Sigmoid colon (tissue), 6 donors: ENCODE measurements at regions not wholly inside any gene's neighbourhood (a gene's known extent, or its start where the extent isn't known, plus 50 kb on each side); places are given as distances from the start of the nearest gene placed in this dataset.

Experiments
- DNase-seq: peaks from one replicate; pipeline ENCODE4 v3.0.0-alpha.2; 2019
- H3K27ac ChIP-seq, 4 donors: fragments of 200-600 bp; sonication (generic); one replicate each; pipeline ENCODE4 v1.5.1; 2016 to 2019; ENCODE audit warnings: mild to moderate bottlenecking in 1 of 4
- H3K27me3 ChIP-seq, 3 donors: fragments of 200-600 bp; sonication (generic); one replicate each; pipeline ENCODE4 v1.5.1; 2019; ENCODE audit warnings: mild to moderate bottlenecking in 1 of 3
- H3K36me3 ChIP-seq, 4 donors: fragments of 200-600 bp; sonication (generic); one replicate each; pipeline ENCODE4 v1.5.1; 2016 to 2019
- H3K4me1 ChIP-seq, 4 donors: fragments of 200-600 bp; sonication (generic); one replicate each; pipeline ENCODE4 v1.5.1; 2017 to 2019
- H3K4me3 ChIP-seq, 4 donors: fragments of 200-600 bp; sonication (generic); one replicate each; pipeline ENCODE4 v1.5.1; 2017 to 2019; ENCODE audit warnings: mild to moderate bottlenecking in 2 of 4, moderate library complexity in 1 of 4
- H3K9me3 ChIP-seq, 4 donors: fragments of 200-600 bp in 3 of 4; sonication (generic) in 3 of 4; one replicate each; pipeline versions ENCODE4 v1.5.1 to v1.6.1; 2013 to 2019
- EP300 ChIP-seq, 4 donors: sonication (generic); formaldehyde crosslinking; IDR thresholded peaks; one replicate each; pipeline ENCODE4 v1.6.1; 2017; ENCODE audit warnings: antibody characterized with exemption in 4 of 4
- POLR2A ChIP-seq, 2 donors: fragments of 450-650 bp; IDR thresholded peaks; one replicate each; pipeline ENCODE4 v1.6.1; 2016; ENCODE audit warnings: antibody characterized with exemption in 2 of 2, mild to moderate bottlenecking in 2 of 2, moderate library complexity in 2 of 2
- POLR2AphosphoS5 ChIP-seq, 4 donors: sonication (generic); formaldehyde crosslinking; IDR thresholded peaks; one replicate each; pipeline ENCODE4 v1.6.1; 2017; ENCODE audit warnings: antibody characterized with exemption in 4 of 4
- WGBS, 2 donors: extraction: QIAGEN DNeasy Blood & Tissue Kit; methylation state at CpG; one replicate each; pipeline ENCODE4 v1.1.7; 2013; 5-methylcytosine and 5-hydroxymethylcytosine counted together
- intact Hi-C: fragments of 100-400 bp; cut with DNase I; formaldehyde crosslinking; loops from one replicate; pipeline ENCODE4 v1.15.1; 2023
- TF ChIP-seq, protein P1 (sequence below), 4 experiments: fragments of 450-650 bp in 3 of 4; fragments of 200-600 bp in 1 of 4; IDR thresholded peaks; one replicate each; pipeline ENCODE4 v1.5.1; 2016 to 2019; ENCODE audit warnings: antibody characterized with exemption in 4 of 4, mild to moderate bottlenecking in 3 of 4, moderate library complexity in 2 of 4
- donor health status: healthy with polysubstance abuse.
- donor health status: healthy.

DNA sequence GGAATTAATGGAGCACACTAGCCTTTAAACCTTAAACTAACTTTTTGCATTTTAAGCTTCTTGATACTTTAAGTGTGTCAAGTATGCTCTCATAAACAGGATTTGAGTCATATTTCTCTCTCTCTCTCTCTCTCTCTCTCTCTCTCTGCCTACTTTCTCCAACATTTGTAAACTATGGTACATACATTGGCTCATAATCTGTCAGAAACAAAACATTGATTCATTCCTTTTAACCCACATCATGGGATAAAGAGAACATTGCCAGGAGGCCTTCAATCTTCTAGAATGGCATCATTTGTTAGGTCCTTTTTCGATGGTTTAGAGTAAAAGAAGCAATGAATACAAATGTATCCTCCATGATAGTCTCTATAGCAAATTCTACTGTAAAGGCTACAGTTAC, 81.6 kb upstream of the RERGL start:
- WGBS, 2 donors: 71 to 74% methylated on average over 1 of the region's 1 CpG
- Histone ChIP-seq H3K27me3 (no peaks in the 10 kb centered on the region), H3K36me3 (no peaks in the 10 kb centered on the region), H3K4me1 (no peaks in the 10 kb centered on the region), H3K9me3 (peaks cover 0 to 5% (median 0%) of the 10 kb centered on the region in 4 donors), H3K4me3 (no peak overlapping the region), H3K27ac (no peak overlapping the region)
- intact Hi-C loops: no loop called here
- DNase-seq: no peak
- TF ChIP-seq, protein P1, sequence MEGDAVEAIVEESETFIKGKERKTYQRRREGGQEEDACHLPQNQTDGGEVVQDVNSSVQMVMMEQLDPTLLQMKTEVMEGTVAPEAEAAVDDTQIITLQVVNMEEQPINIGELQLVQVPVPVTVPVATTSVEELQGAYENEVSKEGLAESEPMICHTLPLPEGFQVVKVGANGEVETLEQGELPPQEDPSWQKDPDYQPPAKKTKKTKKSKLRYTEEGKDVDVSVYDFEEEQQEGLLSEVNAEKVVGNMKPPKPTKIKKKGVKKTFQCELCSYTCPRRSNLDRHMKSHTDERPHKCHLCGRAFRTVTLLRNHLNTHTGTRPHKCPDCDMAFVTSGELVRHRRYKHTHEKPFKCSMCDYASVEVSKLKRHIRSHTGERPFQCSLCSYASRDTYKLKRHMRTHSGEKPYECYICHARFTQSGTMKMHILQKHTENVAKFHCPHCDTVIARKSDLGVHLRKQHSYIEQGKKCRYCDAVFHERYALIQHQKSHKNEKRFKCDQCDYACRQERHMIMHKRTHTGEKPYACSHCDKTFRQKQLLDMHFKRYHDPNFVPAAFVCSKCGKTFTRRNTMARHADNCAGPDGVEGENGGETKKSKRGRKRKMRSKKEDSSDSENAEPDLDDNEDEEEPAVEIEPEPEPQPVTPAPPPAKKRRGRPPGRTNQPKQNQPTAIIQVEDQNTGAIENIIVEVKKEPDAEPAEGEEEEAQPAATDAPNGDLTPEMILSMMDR (IDR thresholded peaks at IDR 0.05): no peak
- TF ChIP-seq POLR2A (IDR thresholded peaks at IDR 0.05) (no peak), EP300 (IDR thresholded peaks at IDR 0.05) (no peak), POLR2AphosphoS5 (IDR thresholded peaks at IDR 0.05) (no peak)

DNA sequence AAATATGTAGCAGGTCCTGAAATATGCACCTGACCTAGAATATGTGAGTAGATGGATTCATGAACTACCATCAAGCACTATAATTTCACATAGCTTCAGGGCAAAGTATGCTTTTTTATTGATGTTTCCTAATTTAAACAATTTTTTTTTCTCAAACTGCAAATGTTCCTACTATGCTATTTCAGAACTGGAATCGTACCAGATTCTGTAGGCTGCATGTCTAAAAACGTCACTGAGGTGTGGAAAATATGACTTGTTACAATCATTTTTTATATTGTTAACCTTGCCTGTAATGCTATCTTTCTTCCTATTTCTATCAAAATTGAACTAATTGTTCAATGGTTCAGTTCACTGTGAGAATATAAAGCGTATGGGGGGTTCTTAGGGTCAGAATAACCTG, 78.0 kb upstream of the RERGL start:
- no peaks in the 10 kb centered on the region for H3K27me3 ChIP-seq
- no peaks in the 10 kb centered on the region for H3K36me3 ChIP-seq
- WGBS, 2 donors: 56 to 65% methylated on average over 3 of the region's 3 CpGs
- H3K27ac ChIP-seq: no peak overlapping the region
- intact Hi-C loops: no loop called here
- TF ChIP-seq, protein P1 (IDR thresholded peaks at IDR 0.05): no peak
- TF ChIP-seq POLR2AphosphoS5 (IDR thresholded peaks at IDR 0.05) (no peak), POLR2A (IDR thresholded peaks at IDR 0.05) (no peak)
- H3K9me3 ChIP-seq: peaks cover 0 to 5% (median 0%) of the 10 kb centered on the region in 4 donors
- H3K4me1 ChIP-seq: peaks cover 0 to 5% (median 0%) of the 10 kb centered on the region in 4 donors
- DNase-seq: no peak
- no peak overlapping the region for H3K4me3 ChIP-seq

DNA sequence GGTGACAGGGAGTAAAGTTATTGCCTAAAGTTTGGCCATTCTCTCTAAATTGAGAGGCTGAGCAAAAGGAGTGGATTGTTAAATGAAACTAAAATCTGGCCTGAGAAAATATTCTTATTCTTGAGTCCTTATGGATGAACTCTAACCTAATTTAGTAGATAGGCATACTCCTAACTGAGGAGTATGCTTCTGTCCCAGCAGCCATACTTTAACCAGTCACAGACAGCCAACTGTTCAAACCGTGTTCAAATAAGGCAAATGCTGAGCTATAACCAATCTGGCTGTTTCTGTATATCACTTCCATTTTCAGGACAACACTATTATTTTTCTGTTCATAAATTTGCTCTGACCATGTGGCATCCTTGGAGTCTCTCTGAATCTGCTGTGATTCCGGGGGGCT, 75.9 kb upstream of the RERGL start:
- Histone ChIP-seq H3K4me1 (peaks cover 0 to 5% (median 0%) of the 10 kb centered on the region in 4 donors), H3K27me3 (no peaks in the 10 kb centered on the region), H3K9me3 (no peaks in the 10 kb centered on the region), H3K27ac (no peak overlapping the region), H3K4me3 (peak overlapping the region in 1 of 4 donors; percentile 23), H3K36me3 (no peaks in the 10 kb centered on the region)
- 71% methylated on average over 2 of the region's 2 CpGs for WGBS, 2 donors
- no peak for DNase-seq
- TF ChIP-seq POLR2A (IDR thresholded peaks at IDR 0.05): no peak
- intact Hi-C loops: no loop called here

DNA sequence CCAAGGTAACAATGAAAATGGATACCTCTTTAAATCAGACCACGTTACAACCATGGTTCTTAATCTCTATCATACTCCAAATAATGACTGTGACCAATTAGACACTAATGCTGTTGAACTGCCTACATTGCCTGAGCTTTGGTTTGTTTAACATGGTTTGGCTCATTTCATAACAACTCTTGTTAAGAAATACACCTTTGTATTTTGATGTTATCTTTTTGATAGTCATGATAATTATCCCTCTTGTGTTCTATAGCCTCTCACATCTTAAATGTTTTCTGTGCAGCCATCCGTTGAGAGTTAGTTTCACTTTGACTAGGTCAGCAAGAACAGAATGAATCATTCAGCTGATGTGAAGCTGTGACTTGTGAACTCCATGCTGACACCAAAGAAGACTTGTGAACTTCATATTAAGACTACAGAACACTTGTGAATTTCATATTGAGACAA, 75.5 kb upstream of the RERGL start:
- intact Hi-C loops: no loop called here

DNA sequence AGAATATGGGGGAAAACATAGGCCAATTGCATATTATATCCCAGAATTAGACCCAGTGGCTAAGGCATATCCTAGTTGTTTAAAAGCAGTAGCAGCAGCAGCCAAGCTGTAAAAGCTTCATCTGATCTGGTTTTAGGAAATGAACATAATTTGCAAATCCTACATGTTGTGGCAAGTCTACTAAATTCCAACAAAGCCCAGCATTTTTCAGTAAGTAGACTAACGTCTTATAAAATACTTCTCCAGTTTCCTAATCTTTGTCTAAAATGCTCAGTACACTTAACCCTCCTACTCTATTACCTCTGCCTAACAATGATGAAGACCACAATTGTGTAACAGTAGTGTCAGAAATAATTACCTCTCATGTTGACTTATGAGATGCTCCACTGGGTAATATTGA, 70.9 kb upstream of the RERGL start:
- H3K36me3 ChIP-seq: no peaks in the 10 kb centered on the region
- no peak overlapping the region for H3K27ac ChIP-seq
- H3K27me3 ChIP-seq: no peaks in the 10 kb centered on the region
- H3K9me3 ChIP-seq: peaks cover 0 to 5% (median 0%) of the 10 kb centered on the region in 4 donors
- H3K4me1 ChIP-seq: peaks cover 0 to 4% (median 0%) of the 10 kb centered on the region in 4 donors
- H3K4me3 ChIP-seq: no peak overlapping the region
- no peak for TF ChIP-seq POLR2AphosphoS5 (IDR thresholded peaks at IDR 0.05)
- TF ChIP-seq, protein P1 (IDR thresholded peaks at IDR 0.05): no peak
- TF ChIP-seq POLR2A (IDR thresholded peaks at IDR 0.05): no peak
- TF ChIP-seq EP300 (IDR thresholded peaks at IDR 0.05): no peak
- WGBS, 2 donors: 82 to 84% methylated on average over 1 of the region's 1 CpG
- intact Hi-C loops: no loop called here
- DNase-seq: no peak

More for the DNA sequence above, 75.5 kb upstream of the RERGL start:
- H3K9me3 ChIP-seq: no peaks in the 10 kb centered on the region
- no peaks in the 10 kb centered on the region for H3K36me3 ChIP-seq
- 4 to 24% methylated on average over 2 of the region's 2 CpGs for WGBS, 2 donors
- TF ChIP-seq EP300 (IDR thresholded peaks at IDR 0.05): no peak
- TF ChIP-seq, protein P1 (IDR thresholded peaks at IDR 0.05): no peak
- TF ChIP-seq POLR2AphosphoS5 (IDR thresholded peaks at IDR 0.05): no peak
- TF ChIP-seq POLR2A (IDR thresholded peaks at IDR 0.05): no peak
- peak overlapping the region in 1 of 4 donors; percentile 23 for H3K4me3 ChIP-seq
- peaks cover 0 to 5% (median 0%) of the 10 kb centered on the region in 4 donors for H3K4me1 ChIP-seq
- no peak for DNase-seq
- no peak overlapping the region for H3K27ac ChIP-seq
- no peaks in the 10 kb centered on the region for H3K27me3 ChIP-seq
